ENCODE measurements at regions not wholly inside any gene's neighbourhood (a gene's known extent, or its start where the extent isn't known, plus 50 kb on each side); places are given as distances from the start of the nearest gene placed in this dataset.

- no peak overlapping the region for H3K27ac ChIP-seq
- no peak for TF ChIP-seq CTCF (IDR thresholded peaks at IDR 0.05; ENCODE audit: low read depth, low read length)
These were observed 455.0 kb upstream of the TMEM132C start for GRCh38 chr12:127811988-127812387.

DNA sequence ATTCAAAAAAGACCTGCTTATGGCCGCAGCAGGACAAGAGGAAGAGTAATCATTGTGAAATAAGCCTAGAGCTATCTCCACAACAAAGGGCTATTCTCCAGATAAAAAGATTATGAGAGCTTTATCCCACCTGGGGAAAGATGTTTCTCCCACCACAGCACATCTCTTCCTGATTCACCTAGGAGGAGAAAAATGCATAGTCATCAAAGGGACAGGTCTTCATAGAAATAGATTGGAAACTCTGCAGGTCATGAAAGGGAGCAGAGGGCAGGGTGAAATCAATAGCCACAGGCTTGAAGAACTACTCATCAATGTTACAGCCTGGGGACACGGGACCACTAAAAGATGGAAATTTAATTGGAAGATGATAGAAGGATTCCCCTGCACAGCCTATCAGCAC is 453.8 kb upstream of the TMEM132C start:
- Histone ChIP-seq H3K4me3 (no peak overlapping the region), H3K4me1 (ENCODE audit: low read depth) (no peaks in the 10 kb centered on the region), H3K27me3 (no peaks in the 10 kb centered on the region), H3K27ac (no peak overlapping the region), H3K9me3 (ENCODE audit: low read depth) (no peaks in the 10 kb centered on the region), H3K36me3 (no peaks in the 10 kb centered on the region)
- DNase-seq (ENCODE audit: low read depth in 1 of 2, low spot score in 1 of 2) = no peak
- no peak for TF ChIP-seq CTCF (IDR thresholded peaks at IDR 0.05; ENCODE audit: low read depth, low read length)

More at GRCh38 chr12:127811988-127812387, 455.0 kb upstream of the TMEM132C start:
- Histone ChIP-seq H3K27me3 (no peaks in the 10 kb centered on the region), H3K9me3 (ENCODE audit: low read depth) (no peaks in the 10 kb centered on the region), H3K4me1 (ENCODE audit: low read depth) (no peaks in the 10 kb centered on the region), H3K36me3 (no peaks in the 10 kb centered on the region), H3K4me3 (no peak overlapping the region)
- peak; percentile 1 to 5 for DNase-seq (ENCODE audit: low read depth in 1 of 2, low spot score in 1 of 2)

DNA sequence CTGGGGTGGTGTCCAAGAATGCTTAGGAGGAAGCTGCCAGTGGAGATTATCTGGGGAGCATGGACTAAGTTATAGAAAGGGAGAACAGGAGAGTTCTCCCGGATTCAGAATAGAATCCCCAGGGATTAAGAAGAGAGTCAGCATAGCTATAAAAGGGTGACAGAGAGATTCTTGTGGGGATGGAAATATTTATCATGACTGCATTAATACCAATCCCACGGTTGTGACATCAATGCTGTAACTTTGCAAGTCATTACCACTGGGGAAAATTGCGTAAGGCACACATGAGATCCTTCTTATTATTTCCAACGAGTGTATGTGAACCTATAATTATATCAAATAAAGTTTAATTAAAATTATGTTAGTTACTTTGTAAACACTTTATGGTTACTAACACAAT is 447.9 kb upstream of the TMEM132C start:
- Histone ChIP-seq H3K27me3 (no peaks in the 10 kb centered on the region), H3K4me1 (ENCODE audit: low read depth) (no peaks in the 10 kb centered on the region), H3K4me3 (no peak overlapping the region), H3K36me3 (no peaks in the 10 kb centered on the region), H3K27ac (no peak overlapping the region), H3K9me3 (ENCODE audit: low read depth) (no peaks in the 10 kb centered on the region)
- TF ChIP-seq CTCF (IDR thresholded peaks at IDR 0.05; ENCODE audit: low read depth, low read length) = no peak
- no peak for DNase-seq (ENCODE audit: low read depth in 1 of 2, low spot score in 1 of 2)

DNA sequence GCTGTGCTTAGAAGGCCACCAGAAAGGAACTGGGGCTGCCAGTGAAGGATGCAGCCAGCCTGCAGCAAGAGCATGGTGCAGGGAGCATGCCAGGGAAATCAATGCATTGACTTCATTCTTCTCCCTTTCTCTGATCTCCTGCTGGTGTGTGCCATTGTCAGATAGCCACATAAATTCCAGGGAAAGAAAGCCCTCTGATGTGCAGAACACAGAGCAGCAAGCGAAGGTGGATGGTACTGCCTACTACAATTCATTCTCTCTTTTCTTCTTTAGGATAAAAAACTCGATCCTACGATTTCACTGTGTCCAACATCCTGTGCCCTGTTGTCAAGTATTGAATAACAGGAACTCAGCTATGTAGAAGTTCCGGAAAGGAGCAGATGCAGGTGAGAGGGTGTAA is 446.7 kb upstream of the TMEM132C start:
- no peak for DNase-seq (ENCODE audit: low read depth in 1 of 2, low spot score in 1 of 2)
- Histone ChIP-seq H3K27ac (no peak overlapping the region), H3K9me3 (ENCODE audit: low read depth) (no peaks in the 10 kb centered on the region)

GRCh38 chr12:127820846-127821245 is 446.1 kb upstream of the TMEM132C start:
- Histone ChIP-seq H3K27me3 (no peaks in the 10 kb centered on the region), H3K9me3 (ENCODE audit: low read depth) (no peaks in the 10 kb centered on the region), H3K27ac (no peak overlapping the region), H3K4me1 (ENCODE audit: low read depth) (no peaks in the 10 kb centered on the region), H3K36me3 (no peaks in the 10 kb centered on the region), H3K4me3 (no peak overlapping the region)
- no peak for DNase-seq (ENCODE audit: low read depth in 1 of 2, low spot score in 1 of 2)
- no peak for TF ChIP-seq CTCF (IDR thresholded peaks at IDR 0.05; ENCODE audit: low read depth, low read length)

More for the DNA sequence above, 446.7 kb upstream of the TMEM132C start:
- Histone ChIP-seq H3K4me3 (no peak overlapping the region), H3K36me3 (no peaks in the 10 kb centered on the region), H3K27me3 (no peaks in the 10 kb centered on the region), H3K4me1 (ENCODE audit: low read depth) (no peaks in the 10 kb centered on the region)
- no peak for TF ChIP-seq CTCF (IDR thresholded peaks at IDR 0.05; ENCODE audit: low read depth, low read length)
